GM23338 (cell line): ENCODE measurements at regions not wholly inside any gene's neighbourhood (a gene's known extent, or its start where the extent isn't known, plus 50 kb on each side); places are given as distances from the start of the nearest gene placed in this dataset.

Source experiments
- ATAC-seq: fragments of 200-7000 bp; cut with Tn5 transposase; 3 replicates; pipeline ENCODE4 v1.9.1; 2020
- DNase-seq: peaks from one replicate; pipeline ENCODE4 v3.0.0-alpha.2; 2015; ENCODE audit warnings: low spot score
- H2AFZ ChIP-seq: fragments of 200-600 bp; sonication (generic); 2 replicates; pipeline ENCODE4 v1.8.0; 2016; ENCODE audit warnings: antibody characterized with exemption, mild to moderate bottlenecking, moderate library complexity
- H3F3A ChIP-seq: fragments of 200-600 bp; sonication (generic); replicated peaks from 2 replicates; pipeline ENCODE4 v1.8.0; 2017; ENCODE audit warnings: antibody characterized with exemption, mixed run types, low read depth
- H3K27ac ChIP-seq: fragments of 200-600 bp; sonication (generic); 2 replicates; pipeline ENCODE4 v1.6.1; 2016; ENCODE audit warnings: low read depth
- H3K27me3 ChIP-seq: fragments of 200-600 bp; sonication (generic); 2 replicates; pipeline ENCODE4 v1.8.0; 2016; ENCODE audit warnings: mild to moderate bottlenecking, mixed run types, moderate library complexity; ENCODE audit not compliant: insufficient read depth
- H3K36me3 ChIP-seq: fragments of 200-600 bp; sonication (generic); 2 replicates; pipeline ENCODE4 v1.8.0; 2016; ENCODE audit warnings: mild to moderate bottlenecking; ENCODE audit not compliant: insufficient read depth
- H3K4me1 ChIP-seq: fragments of 200-600 bp; sonication (generic); 2 replicates; pipeline ENCODE4 v1.8.0; 2016; ENCODE audit warnings: mild to moderate bottlenecking, moderate library complexity; ENCODE audit not compliant: insufficient read depth
- H3K4me2 ChIP-seq: fragments of 200-600 bp; sonication (generic); 2 replicates; pipeline ENCODE4 v1.7.1; 2017; ENCODE audit warnings: mixed run types
- H3K4me3 ChIP-seq: fragments of 200-600 bp; sonication (generic); 2 replicates; pipeline ENCODE4 v1.6.1; 2016; ENCODE audit warnings: mixed run types
- H3K79me2 ChIP-seq: fragments of 200-600 bp; sonication (generic); replicated peaks from 2 replicates; pipeline ENCODE4 v1.8.0; 2017; ENCODE audit warnings: mild to moderate bottlenecking; ENCODE audit not compliant: insufficient read depth
- H3K9me2 ChIP-seq: fragments of 200-600 bp; sonication (generic); 2 replicates; pipeline ENCODE4 v1.8.0; 2017; ENCODE audit not compliant: insufficient read depth
- H4K20me1 ChIP-seq: fragments of 200-600 bp; sonication (generic); replicated peaks from 2 replicates; pipeline ENCODE4 v1.8.0; 2017; ENCODE audit warnings: mild to moderate bottlenecking; ENCODE audit not compliant: insufficient read depth
- H3K27ac Mint-ChIP-seq: 2 replicates; pipeline ENCODE4 v1.8.0; 2020; ENCODE audit warnings: inconsistent platforms, mild to moderate bottlenecking, moderate library complexity, mixed read lengths
- H3K27me3 Mint-ChIP-seq: 3 replicates; pipeline ENCODE4 v1.8.0; 2022; ENCODE audit warnings: low read depth, mild to moderate bottlenecking, moderate library complexity, mixed read lengths, inconsistent platforms; ENCODE audit not compliant: insufficient read depth, poor library complexity
- H3K36me3 Mint-ChIP-seq: 3 replicates; pipeline ENCODE4 v1.8.0; 2021; ENCODE audit warnings: low read depth, mild to moderate bottlenecking, inconsistent platforms, moderate library complexity, mixed read lengths
- H3K4me1 Mint-ChIP-seq: 3 replicates; pipeline ENCODE4 v1.8.0; 2020; ENCODE audit warnings: mild to moderate bottlenecking, inconsistent platforms, mixed read lengths
- H3K4me3 Mint-ChIP-seq: 3 replicates; pipeline ENCODE4 v1.8.0; 2021; ENCODE audit warnings: moderate library complexity, mild to moderate bottlenecking, inconsistent platforms, mixed read lengths
- H3K9me3 Mint-ChIP-seq: 3 replicates; pipeline ENCODE4 v1.8.0; 2020; ENCODE audit warnings: moderate library complexity, mild to moderate bottlenecking, inconsistent platforms, mixed read lengths
- CREB1 ChIP-seq: fragments of 250-450 bp; sonication (Bioruptor Pico); IDR thresholded peaks from 2 replicates; pipeline ENCODE4 v1.5.0; 2020; ENCODE audit warnings: low read depth, mild to moderate bottlenecking, moderate library complexity
- ETS1 ChIP-seq: IDR thresholded peaks from 2 replicates; pipeline ENCODE4 v1.6.1; 2016; ENCODE audit warnings: antibody characterized with exemption
- REST ChIP-seq: IDR thresholded peaks from one replicate; pipeline ENCODE4 v1.6.1; 2018; ENCODE audit warnings: antibody characterized with exemption; ENCODE audit not compliant: unreplicated experiment
- ZNF331 ChIP-seq: fragments of 250-450 bp; sonication (Bioruptor Pico); IDR thresholded peaks from 2 replicates; pipeline ENCODE4 v1.5.0; 2020; ENCODE audit warnings: low read depth, mild to moderate bottlenecking, moderate library complexity
- ZNF462 ChIP-seq: fragments of 250-450 bp; sonication (Bioruptor Pico); IDR thresholded peaks from 2 replicates; pipeline ENCODE4 v1.5.0; 2020; ENCODE audit warnings: mild to moderate bottlenecking, moderate library complexity

- Histone ChIP-seq H4K20me1 (no peaks in the 10 kb centered on the region), H3K4me2 (no peak overlapping the region), H3K27ac (no peak overlapping the region), H2AFZ (no peak overlapping the region), H3K27me3 (no peaks in the 10 kb centered on the region), H3K4me1 (no peaks in the 10 kb centered on the region), H3F3A (no peaks in the 10 kb centered on the region), H3K4me3 (no peak overlapping the region), H3K79me2 (no peaks in the 10 kb centered on the region), H3K9me2 (no peaks in the 10 kb centered on the region), H3K36me3 (no peaks in the 10 kb centered on the region)
- Mint-ChIP-seq H3K9me3 (peaks cover 5% of the 10 kb centered on the region; the same call in 1 of the 3 replicates), H3K4me3 (no peak overlapping the region), H3K36me3 (no peaks in the 10 kb centered on the region; the same call in 2 of the 3 replicates), H3K27me3 (no peaks in the 10 kb centered on the region), H3K4me1 (no peaks in the 10 kb centered on the region; the same call in 2 of the 3 replicates), H3K27ac (no peak overlapping the region)
- TF ChIP-seq CREB1 (no peak), ZNF331 (CRISPR knock-in tag) (no peak), ETS1 (no peak), REST (no peak), ZNF462 (CRISPR knock-in tag) (no peak)
- ATAC-seq (peak; percentile 55), DNase-seq (peak; percentile 54)
Observed at GRCh38 chr7:51645255-51645654, 328.6 kb upstream of the COBL start.
